Bronchial epithelial cell (primary cell): ENCODE measurements at regions not wholly inside any gene's neighbourhood (a gene's known extent, or its start where the extent isn't known, plus 50 kb on each side); places are given as distances from the start of the nearest gene placed in this dataset.

Experiments used
- DNase-seq: peaks from one replicate; pipeline ENCODE4 v3.0.0-alpha.2; 2010; ENCODE audit warnings: low read depth
- FAIRE-seq: peaks from 2 replicates; lab custom pipeline; 2011; peaks lifted over from hg19 to GRCh38; lab: Jason Lieb, UNC
- H3K27me3 ChIP-seq: 2 replicates; pipeline ENCODE4 v1.5.1; 2011; ENCODE audit warnings: low read length; ENCODE audit not compliant: control insufficient read depth, insufficient read depth
- H3K36me3 ChIP-seq: 2 replicates; pipeline ENCODE4 v1.5.1; 2011; ENCODE audit warnings: low read length; ENCODE audit not compliant: control insufficient read depth, insufficient read depth
- H3K4me3 ChIP-seq: 2 replicates; pipeline ENCODE4 v1.5.1; 2011; ENCODE audit warnings: mild to moderate bottlenecking, low read depth, low read length, control low read depth
- CTCF ChIP-seq: IDR thresholded peaks from 2 replicates; pipeline ENCODE4 v1.5.1; 2011; ENCODE audit warnings: mild to moderate bottlenecking, moderate library complexity, low read length, control low read depth, inconsistent platforms; ENCODE audit not compliant: insufficient read depth, severe bottlenecking

GRCh38 chr2:12417786-12418185 lies 298.9 kb upstream of the TRIB2 start:
- FAIRE-seq = no peak
- no peak for TF ChIP-seq CTCF

GRCh38 chr2:12419803-12420202 lies 296.9 kb upstream of the TRIB2 start:
- TF ChIP-seq CTCF = no peak
- FAIRE-seq (no peak), DNase-seq (no peak)
- Histone ChIP-seq H3K4me3 (no peak overlapping the region), H3K36me3 (no peaks in the 10 kb centered on the region), H3K27me3 (no peaks in the 10 kb centered on the region)

More at GRCh38 chr2:12417786-12418185, 298.9 kb upstream of the TRIB2 start:
- H3K27me3 ChIP-seq = no peaks in the 10 kb centered on the region
- DNase-seq = no peak
- H3K36me3 ChIP-seq = no peaks in the 10 kb centered on the region
- no peak overlapping the region for H3K4me3 ChIP-seq

- Histone ChIP-seq H3K4me3 (no peak overlapping the region), H3K27me3 (no peaks in the 10 kb centered on the region), H3K36me3 (no peaks in the 10 kb centered on the region)
- DNase-seq = no peak
- TF ChIP-seq CTCF = no peak
- no peak for FAIRE-seq
Observed at GRCh38 chr2:12421046-12421445, 295.7 kb upstream of the TRIB2 start.

GRCh38 chr2:12424219-12424618 lies 292.5 kb upstream of the TRIB2 start:
- FAIRE-seq (no peak), DNase-seq (peak; percentile 44)
- Histone ChIP-seq H3K27me3 (no peaks in the 10 kb centered on the region), H3K36me3 (no peaks in the 10 kb centered on the region), H3K4me3 (no peak overlapping the region)
- no peak for TF ChIP-seq CTCF

GRCh38 chr2:12424809-12425208 lies 291.9 kb upstream of the TRIB2 start:
- no peak overlapping the region for H3K4me3 ChIP-seq
- no peaks in the 10 kb centered on the region for H3K27me3 ChIP-seq
- DNase-seq = no peak
- no peak for TF ChIP-seq CTCF
- H3K36me3 ChIP-seq = no peaks in the 10 kb centered on the region
- no peak for FAIRE-seq

- Histone ChIP-seq H3K36me3 (no peaks in the 10 kb centered on the region), H3K27me3 (no peaks in the 10 kb centered on the region), H3K4me3 (no peak overlapping the region)
- FAIRE-seq (no peak), DNase-seq (no peak)
- no peak for TF ChIP-seq CTCF
Observed at GRCh38 chr2:12428324-12428723, 288.4 kb upstream of the TRIB2 start.
